Pancreas (tissue), 10 donors: ENCODE measurements at regions not wholly inside any gene's neighbourhood (a gene's known extent, or its start where the extent isn't known, plus 50 kb on each side); places are given as distances from the start of the nearest gene placed in this dataset.

Experiments
- ATAC-seq, 4 donors: fragments of 200-7000 bp; cut with Tn5 transposase; one replicate each; pipeline versions ENCODE4 v1.8.0 to v1.9.1; 2020; ENCODE audit warnings: mild to moderate bottlenecking in 4 of 4, moderate library complexity in 4 of 4
- DNase-seq, 6 donors: peaks; one replicate each; pipeline ENCODE4 v3.0.0-alpha.2; 2020
- FAIRE-seq: peaks from 2 replicates; lab custom pipeline; 2012; peaks lifted over from hg19 to GRCh38; lab: Jason Lieb, UNC
- H3K27ac ChIP-seq, 4 donors: fragments of 200-600 bp; sonication (generic); 1 replicate in 3 of 4; 2 replicates in 1 of 4; pipeline versions ENCODE4 v1.5.0 to v1.8.0; 2020
- H3K27me3 ChIP-seq, 4 donors: fragments of 200-600 bp; one replicate each; pipeline ENCODE4 v1.8.0; 2021
- H3K36me3 ChIP-seq, 3 donors: fragments of 200-600 bp; sonication (generic) in 1 of 3; one replicate each; pipeline versions ENCODE4 v1.5.0 to v1.8.0; 2020 to 2021
- H3K4me1 ChIP-seq, 3 donors: fragments of 200-600 bp; one replicate each; pipeline ENCODE4 v1.8.0; 2021
- H3K4me3 ChIP-seq, 4 donors: fragments of 200-600 bp; sonication (generic) in 2 of 4; one replicate each; pipeline versions ENCODE4 v1.5.0 to v1.8.0; 2020 to 2021
- H3K9me3 ChIP-seq, 4 donors: fragments of 200-600 bp; one replicate each; pipeline ENCODE4 v1.8.0; 2021
- WGBS, 2 donors: extraction: QIAGEN DNeasy Blood & Tissue Kit; methylation state at CpG; one replicate each; pipeline ENCODE4 v1.1.7; 2013; 5-methylcytosine and 5-hydroxymethylcytosine counted together
- intact Hi-C, 3 donors: fragments of 100-400 bp; cut with DNase I; formaldehyde crosslinking; loops; one replicate each; pipeline versions ENCODE4 v1.11.1 to v1.14.2; 2022
- TF ChIP-seq, protein P1 (sequence below), 4 donors: fragments of 200-600 bp; sonication (generic) in 3 of 4; IDR thresholded peaks; one replicate each; pipeline versions ENCODE4 v1.5.0 to v1.8.0; 2021; ENCODE audit warnings: antibody characterized with exemption in 4 of 4
- donor health status: healthy with polysubstance abuse.
- donor health status: DM: no; HTN: no; CAD: no; lungs with moderate emphysema.
- donor health status: DM: no; HTN: no; CAD: no.
- donor health status: control.
- donor health status: control.
- donor health status: Bipolar disorder and iron deficiency.
- donor health status: DM: yes; HTN: yes; CAD: no.
- donor health status: DM: no; HTN: no; CAD: no.
- donor health status: DM: no; HTN: no; CAD: no.
- donor health status: DM: yes; HTN: yes; CAD: no.

DNA sequence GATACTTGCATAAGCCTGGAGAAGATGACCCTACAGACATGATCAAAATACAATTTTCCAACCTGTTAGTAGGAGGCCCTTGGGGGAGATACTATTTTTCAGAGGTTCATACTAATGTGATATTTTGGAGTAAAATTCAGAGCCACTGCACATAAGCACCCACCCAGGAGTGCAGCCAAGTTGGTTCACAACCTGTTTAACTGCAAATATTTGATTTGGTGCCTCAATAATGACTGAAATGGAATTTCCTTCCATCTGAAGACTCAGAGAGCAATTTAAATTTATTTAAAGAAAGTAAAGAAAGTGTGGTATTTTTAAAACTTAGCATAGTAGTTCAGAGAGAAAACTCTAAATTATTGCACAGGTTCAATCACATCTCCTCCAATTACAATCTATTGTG is 77.5 kb upstream of the FBN2 start:
- no peak overlapping the region for H3K4me3 ChIP-seq
- peaks cover 0 to 6% (median 3%) of the 10 kb centered on the region in 3 donors for H3K4me1 ChIP-seq
- no peak for DNase-seq
- FAIRE-seq = no peak
- TF ChIP-seq, protein P1, sequence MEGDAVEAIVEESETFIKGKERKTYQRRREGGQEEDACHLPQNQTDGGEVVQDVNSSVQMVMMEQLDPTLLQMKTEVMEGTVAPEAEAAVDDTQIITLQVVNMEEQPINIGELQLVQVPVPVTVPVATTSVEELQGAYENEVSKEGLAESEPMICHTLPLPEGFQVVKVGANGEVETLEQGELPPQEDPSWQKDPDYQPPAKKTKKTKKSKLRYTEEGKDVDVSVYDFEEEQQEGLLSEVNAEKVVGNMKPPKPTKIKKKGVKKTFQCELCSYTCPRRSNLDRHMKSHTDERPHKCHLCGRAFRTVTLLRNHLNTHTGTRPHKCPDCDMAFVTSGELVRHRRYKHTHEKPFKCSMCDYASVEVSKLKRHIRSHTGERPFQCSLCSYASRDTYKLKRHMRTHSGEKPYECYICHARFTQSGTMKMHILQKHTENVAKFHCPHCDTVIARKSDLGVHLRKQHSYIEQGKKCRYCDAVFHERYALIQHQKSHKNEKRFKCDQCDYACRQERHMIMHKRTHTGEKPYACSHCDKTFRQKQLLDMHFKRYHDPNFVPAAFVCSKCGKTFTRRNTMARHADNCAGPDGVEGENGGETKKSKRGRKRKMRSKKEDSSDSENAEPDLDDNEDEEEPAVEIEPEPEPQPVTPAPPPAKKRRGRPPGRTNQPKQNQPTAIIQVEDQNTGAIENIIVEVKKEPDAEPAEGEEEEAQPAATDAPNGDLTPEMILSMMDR (IDR thresholded peaks at IDR 0.05) = no peak
- H3K9me3 ChIP-seq = no peaks in the 10 kb centered on the region
- H3K36me3 ChIP-seq = no peaks in the 10 kb centered on the region
- no peaks in the 10 kb centered on the region for H3K27me3 ChIP-seq
- intact Hi-C loops = no loop called here
- no peak overlapping the region for H3K27ac ChIP-seq
- ATAC-seq = no peak

GRCh38 chr5:128626536-128627090 is 88.6 kb upstream of the FBN2 start:
- no peaks in the 10 kb centered on the region for H3K4me1 ChIP-seq
- 20 to 22% methylated on average over 1 of the region's 1 CpG for WGBS, 2 donors

GRCh38 chr5:128627939-128628338 is 89.9 kb upstream of the FBN2 start:
- H3K9me3 ChIP-seq = no peaks in the 10 kb centered on the region
- FAIRE-seq (no peak), ATAC-seq (no peak), DNase-seq (no peak)
- H3K36me3 ChIP-seq = no peaks in the 10 kb centered on the region
- H3K4me3 ChIP-seq = no peak overlapping the region
- WGBS, 2 donors = 65 to 71% methylated on average over 1 of the region's 1 CpG
- no peaks in the 10 kb centered on the region for H3K4me1 ChIP-seq
- TF ChIP-seq, protein P1 (IDR thresholded peaks at IDR 0.05) = no peak
- intact Hi-C loops = no loop called here
- H3K27ac ChIP-seq = no peak overlapping the region
- H3K27me3 ChIP-seq = no peaks in the 10 kb centered on the region

More at GRCh38 chr5:128626536-128627090, 88.6 kb upstream of the FBN2 start:
- H3K36me3 ChIP-seq = no peaks in the 10 kb centered on the region
- H3K4me3 ChIP-seq = no peak overlapping the region
- TF ChIP-seq, protein P1 (IDR thresholded peaks at IDR 0.05) = no peak
- FAIRE-seq = no peak
- no peak overlapping the region for H3K27ac ChIP-seq
- no peak for DNase-seq
- intact Hi-C loops = no loop called here
- ATAC-seq = no peak
- H3K27me3 ChIP-seq = no peaks in the 10 kb centered on the region
- no peaks in the 10 kb centered on the region for H3K9me3 ChIP-seq

GRCh38 chr5:128629157-128629556 is 91.1 kb upstream of the FBN2 start:
- intact Hi-C loops = no loop called here
- DNase-seq (no peak), ATAC-seq (no peak), FAIRE-seq (no peak)
- no peaks in the 10 kb centered on the region for H3K36me3 ChIP-seq
- no peaks in the 10 kb centered on the region for H3K4me1 ChIP-seq
- 52 to 57% methylated on average over 3 of the region's 3 CpGs for WGBS, 2 donors
- no peak overlapping the region for H3K27ac ChIP-seq
- H3K9me3 ChIP-seq = no peaks in the 10 kb centered on the region
- H3K4me3 ChIP-seq = no peak overlapping the region
- TF ChIP-seq, protein P1 (IDR thresholded peaks at IDR 0.05) = no peak
- H3K27me3 ChIP-seq = no peaks in the 10 kb centered on the region

GRCh38 chr5:128630121-128630520 is 92.1 kb upstream of the FBN2 start:
- TF ChIP-seq, protein P1 (IDR thresholded peaks at IDR 0.05) = no peak
- no peak overlapping the region for H3K4me3 ChIP-seq
- FAIRE-seq (no peak), ATAC-seq (no peak), DNase-seq (no peak)
- H3K27me3 ChIP-seq = no peaks in the 10 kb centered on the region
- H3K9me3 ChIP-seq = no peaks in the 10 kb centered on the region
- no peak overlapping the region for H3K27ac ChIP-seq
- H3K36me3 ChIP-seq = no peaks in the 10 kb centered on the region
- WGBS, 2 donors = 77 to 89% methylated on average over 1 of the region's 1 CpG
- no peaks in the 10 kb centered on the region for H3K4me1 ChIP-seq
- intact Hi-C loops = no loop called here
